Choroid plexus epithelial cell (primary cell): ENCODE measurements at regions not wholly inside any gene's neighbourhood (a gene's known extent, or its start where the extent isn't known, plus 50 kb on each side); places are given as distances from the start of the nearest gene placed in this dataset.

Experiments used
- DNase-seq: peaks from one replicate; pipeline ENCODE4 v3.0.0-alpha.2; 2010; ENCODE audit warnings: low read depth
- H3K4me3 ChIP-seq: 2 replicates; pipeline ENCODE4 v1.5.1; 2011; ENCODE audit warnings: low read depth, mild to moderate bottlenecking, control low read depth, low read length, moderate library complexity
- TF ChIP-seq, protein P1 (sequence below): conservative IDR thresholded peaks from 2 replicates; pipeline ENCODE4 v1.5.1; 2011; ENCODE audit warnings: low read depth, mild to moderate bottlenecking, control low read depth, inconsistent platforms, low read length, moderate library complexity

DNA sequence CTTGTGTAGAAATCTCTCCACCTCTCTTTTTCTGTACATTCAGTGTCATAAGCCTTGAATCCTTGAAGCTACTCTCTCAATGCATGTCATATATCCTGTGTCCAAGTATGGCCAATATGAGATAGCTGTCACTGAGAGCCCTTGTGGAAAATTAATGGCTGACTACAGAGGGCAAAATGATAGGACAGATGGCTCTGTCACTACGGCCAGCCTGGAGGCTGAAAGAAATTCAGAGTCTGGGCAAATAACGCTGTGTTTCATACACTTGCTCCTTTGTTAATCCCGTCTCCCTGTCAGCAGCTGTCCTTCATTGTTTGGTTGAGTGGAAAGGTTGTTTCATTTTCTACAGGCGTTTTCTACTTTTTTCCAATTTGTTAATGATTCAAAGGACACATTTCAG is 70.4 kb upstream of the VGLL2 start:
- TF ChIP-seq, protein P1, sequence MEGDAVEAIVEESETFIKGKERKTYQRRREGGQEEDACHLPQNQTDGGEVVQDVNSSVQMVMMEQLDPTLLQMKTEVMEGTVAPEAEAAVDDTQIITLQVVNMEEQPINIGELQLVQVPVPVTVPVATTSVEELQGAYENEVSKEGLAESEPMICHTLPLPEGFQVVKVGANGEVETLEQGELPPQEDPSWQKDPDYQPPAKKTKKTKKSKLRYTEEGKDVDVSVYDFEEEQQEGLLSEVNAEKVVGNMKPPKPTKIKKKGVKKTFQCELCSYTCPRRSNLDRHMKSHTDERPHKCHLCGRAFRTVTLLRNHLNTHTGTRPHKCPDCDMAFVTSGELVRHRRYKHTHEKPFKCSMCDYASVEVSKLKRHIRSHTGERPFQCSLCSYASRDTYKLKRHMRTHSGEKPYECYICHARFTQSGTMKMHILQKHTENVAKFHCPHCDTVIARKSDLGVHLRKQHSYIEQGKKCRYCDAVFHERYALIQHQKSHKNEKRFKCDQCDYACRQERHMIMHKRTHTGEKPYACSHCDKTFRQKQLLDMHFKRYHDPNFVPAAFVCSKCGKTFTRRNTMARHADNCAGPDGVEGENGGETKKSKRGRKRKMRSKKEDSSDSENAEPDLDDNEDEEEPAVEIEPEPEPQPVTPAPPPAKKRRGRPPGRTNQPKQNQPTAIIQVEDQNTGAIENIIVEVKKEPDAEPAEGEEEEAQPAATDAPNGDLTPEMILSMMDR, result no peak
- no peak for DNase-seq
- no peak overlapping the region for H3K4me3 ChIP-seq

DNA sequence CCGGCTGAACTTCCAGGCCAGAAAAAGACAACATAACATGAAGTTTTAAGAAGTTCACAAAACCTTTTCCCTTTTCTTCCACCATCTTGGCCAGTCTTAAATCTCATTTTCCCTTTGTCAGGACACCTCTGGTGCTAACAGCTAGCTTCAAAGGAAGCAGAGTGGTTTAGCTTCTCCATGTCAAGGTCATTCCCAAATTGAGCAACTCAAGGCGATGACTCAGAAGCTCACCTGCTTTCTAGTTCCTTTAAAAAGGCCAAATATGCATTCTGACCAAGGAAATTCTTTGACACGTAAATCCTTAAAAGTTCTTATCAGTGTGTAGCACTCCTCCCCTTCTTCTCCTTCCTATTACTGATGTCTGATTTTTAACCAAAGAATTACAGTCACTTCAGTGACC is 69.6 kb upstream of the VGLL2 start:
- no peak for DNase-seq
- H3K4me3 ChIP-seq, result no peak overlapping the region
- TF ChIP-seq, protein P1, result no peak

DNA sequence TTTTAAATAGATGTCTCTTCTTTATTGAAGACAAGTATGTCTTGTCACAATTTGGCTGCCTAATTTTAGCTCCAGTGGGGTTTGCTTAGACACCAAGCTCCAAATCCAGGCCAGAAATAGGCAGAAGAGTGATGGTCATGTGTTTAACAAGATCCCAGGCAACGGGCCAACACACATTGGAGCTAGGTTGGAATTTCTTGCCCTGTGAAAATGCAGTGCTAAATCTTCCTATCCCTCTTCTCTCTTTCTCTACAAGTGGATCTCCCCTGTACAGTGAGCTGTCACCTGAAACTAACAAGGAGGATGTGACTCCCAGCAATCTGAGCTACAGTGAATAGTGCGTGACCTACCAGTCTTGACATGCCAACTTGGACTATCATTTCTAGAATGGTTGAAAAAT is 65.3 kb upstream of the VGLL2 start:
- DNase-seq, result no peak
- TF ChIP-seq, protein P1, result no peak
- H3K4me3 ChIP-seq, result no peak overlapping the region

DNA sequence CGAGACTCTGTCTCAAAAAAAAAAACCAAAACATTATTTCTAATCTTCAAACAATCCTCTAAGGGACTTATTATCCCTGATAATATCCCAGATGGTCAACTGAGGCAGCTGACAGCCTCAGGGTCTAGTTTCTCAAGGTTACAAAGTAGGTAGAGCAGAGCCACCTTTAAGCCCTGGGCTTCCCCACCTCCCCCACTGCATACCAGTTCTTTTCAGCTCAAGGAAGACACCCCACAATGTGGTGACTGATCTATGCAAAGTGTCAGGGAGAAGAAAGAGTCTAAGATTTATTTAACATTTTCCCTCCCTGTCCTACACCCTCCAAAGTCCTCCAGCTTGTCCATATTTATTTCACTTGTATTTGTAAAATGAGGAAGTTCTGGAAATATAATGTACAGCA is 60.5 kb upstream of the VGLL2 start:
- TF ChIP-seq, protein P1, result no peak
- DNase-seq, result no peak
- H3K4me3 ChIP-seq, result no peak overlapping the region

DNA sequence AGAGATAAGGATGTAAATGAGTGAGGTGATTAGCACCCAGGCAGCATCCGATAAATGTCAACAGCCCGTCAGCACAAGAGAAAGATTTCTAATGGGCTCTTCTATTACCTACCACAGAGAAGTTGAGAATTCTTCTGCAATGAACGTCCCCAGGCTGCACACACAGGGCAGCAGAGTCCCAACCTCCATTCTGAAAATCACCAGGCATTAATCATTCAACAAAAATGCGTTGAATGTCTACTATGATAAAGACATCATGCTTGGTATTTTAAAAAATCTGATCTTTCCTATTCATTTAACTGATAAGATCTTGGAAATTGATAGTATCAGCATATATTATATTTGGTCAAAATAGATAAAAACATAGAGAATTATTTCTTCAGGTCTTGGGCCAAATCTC is 59.5 kb upstream of the VGLL2 start:
- H3K4me3 ChIP-seq, result no peak overlapping the region
- TF ChIP-seq, protein P1, result no peak
- DNase-seq, result no peak

DNA sequence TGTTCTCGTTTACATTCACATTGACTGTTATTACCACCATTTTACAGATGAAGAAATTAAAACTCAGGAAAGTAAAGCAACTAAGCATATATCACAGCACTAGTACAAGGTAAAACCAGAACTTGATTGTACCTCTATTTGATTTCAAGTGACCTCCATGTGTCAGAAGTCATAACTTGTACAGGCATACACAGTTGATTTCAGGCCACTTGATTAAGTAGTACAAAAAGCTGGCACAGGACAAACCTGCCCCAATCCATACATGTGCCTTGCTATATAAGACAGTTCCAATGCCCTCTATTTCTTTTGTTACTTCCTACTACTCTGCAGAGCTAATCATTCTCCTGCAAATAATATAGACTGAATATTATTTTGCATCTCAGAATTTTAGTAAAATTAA is 58.8 kb upstream of the VGLL2 start:
- DNase-seq, result no peak
- TF ChIP-seq, protein P1, result no peak
- H3K4me3 ChIP-seq, result no peak overlapping the region

DNA sequence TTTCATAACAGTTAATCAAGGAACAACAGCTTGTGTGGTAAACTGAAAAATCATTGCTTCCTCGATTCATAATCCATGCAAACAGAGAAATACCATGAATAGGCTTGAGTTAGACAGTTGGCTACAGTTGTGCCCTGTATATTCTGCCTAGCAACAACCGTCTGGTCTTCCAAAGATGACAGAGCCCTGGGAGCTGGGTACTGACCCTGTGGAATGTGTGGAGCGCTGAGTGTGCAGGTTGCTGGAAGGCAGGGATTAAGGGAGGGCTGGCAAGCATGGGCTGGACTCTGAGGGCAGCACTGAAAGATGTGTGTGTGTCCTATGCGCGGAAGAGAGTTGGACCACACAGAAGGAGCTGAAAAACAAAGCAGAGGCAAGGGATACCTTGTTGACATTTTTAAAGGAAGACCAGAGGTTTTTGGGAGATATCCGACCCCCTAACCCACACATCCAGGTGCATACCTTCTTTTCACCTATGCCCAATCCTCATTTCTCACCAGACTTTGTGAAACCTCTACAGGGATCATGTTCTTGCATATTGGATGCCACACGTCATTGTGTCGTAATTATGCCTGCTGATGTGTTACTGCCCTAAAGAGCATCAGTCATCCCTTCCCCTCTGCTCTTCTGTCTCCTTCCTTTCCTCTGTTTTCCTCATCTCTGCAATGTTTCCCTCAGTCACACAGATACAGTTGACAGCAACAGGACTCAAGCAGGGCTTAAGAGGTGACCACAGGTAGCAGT is 58.2 kb upstream of the VGLL2 start:
- H3K4me3 ChIP-seq, result no peak overlapping the region
- TF ChIP-seq, protein P1, result no peak
- DNase-seq, result no peak
